PC-3 (cell line): ENCODE measurements at regions not wholly inside any gene's neighbourhood (a gene's known extent, or its start where the extent isn't known, plus 50 kb on each side); places are given as distances from the start of the nearest gene placed in this dataset.

Experiments used
- ATAC-seq: fragments of 200-7000 bp; cut with Tn5 transposase; 2 replicates; pipeline ENCODE4 v1.9.1; 2020; ENCODE audit warnings: mild to moderate bottlenecking, moderate library complexity
- BruUV-seq: library from RNA; stranded (reverse); fragments of 400-500 nt; replicated peaks from 2 replicates; lab custom pipeline; 2021; lab: Mats Ljungman, UMichigan
- CTCF ChIA-PET: fragments of 300-600 bp; sonication (Branson Sonifier 250); formaldehyde crosslinking; loops from one replicate; lab custom pipeline; 2022; ENCODE audit warnings: antibody characterized with exemption; lab: Charles Lee
- POLR2A ChIA-PET: fragments of 300-600 bp; sonication (Branson Sonifier 250); formaldehyde crosslinking; loops from one replicate; lab custom pipeline; 2022; ENCODE audit warnings: antibody characterized with exemption; ENCODE audit not compliant: unreplicated experiment; lab: Charles Lee
- DNase-seq: peaks from one replicate; pipeline ENCODE4 v3.0.0-alpha.2; 2015
- H2AFZ ChIP-seq: fragments of 300-600 bp; sonication (generic); 2 replicates; pipeline ENCODE4 v1.6.0; 2016; ENCODE audit warnings: antibody characterized with exemption, low read length
- H3F3A ChIP-seq: fragments of 300-600 bp; sonication (generic); one replicate; pipeline ENCODE4 v1.6.0; 2017; ENCODE audit warnings: antibody characterized with exemption, low read length, control low read depth, mild to moderate bottlenecking; ENCODE audit not compliant: unreplicated experiment
- H3K27ac ChIP-seq: fragments of 300-600 bp; sonication (generic); 2 replicates; pipeline ENCODE4 v1.5.1; 2016; ENCODE audit warnings: mild to moderate bottlenecking, low read length
- H3K27me3 ChIP-seq: fragments of 300-600 bp; sonication (generic); 2 replicates; pipeline ENCODE4 v1.6.1; 2016; ENCODE audit warnings: low read length, mixed read lengths
- H3K36me3 ChIP-seq: fragments of 300-600 bp; sonication (generic); 2 replicates; pipeline ENCODE4 v1.6.1; 2016; ENCODE audit warnings: low read depth, mixed run types, low read length, mixed read lengths
- H3K4me1 ChIP-seq: fragments of 300-600 bp; sonication (generic); 2 replicates; pipeline ENCODE4 v1.5.1; 2016; ENCODE audit warnings: low read length; ENCODE audit not compliant: insufficient read depth
- H3K4me2 ChIP-seq: fragments of 300-600 bp; sonication (generic); 2 replicates; pipeline ENCODE4 v1.6.0; 2016; ENCODE audit warnings: low read length
- H3K4me3 ChIP-seq: fragments of 300-600 bp; sonication (generic); 2 replicates; pipeline ENCODE4 v1.5.1; 2016; ENCODE audit warnings: mild to moderate bottlenecking, low read length, mixed read lengths
- H3K79me2 ChIP-seq: fragments of 300-600 bp; sonication (generic); 2 replicates; pipeline ENCODE4 v1.6.1; 2017; ENCODE audit warnings: low read length, mixed read lengths
- H3K9ac ChIP-seq: fragments of 300-600 bp; sonication (generic); 2 replicates; pipeline ENCODE4 v1.6.0; 2016; ENCODE audit warnings: mild to moderate bottlenecking, low read length
- H3K9me2 ChIP-seq: fragments of 300-600 bp; sonication (generic); replicated peaks from 2 replicates; pipeline ENCODE4 v1.6.1; 2016; ENCODE audit warnings: mixed run types, low read length, mixed read lengths
- H3K9me3 ChIP-seq: fragments of 300-600 bp; sonication (generic); 2 replicates; pipeline ENCODE4 v1.6.1; 2016; ENCODE audit warnings: low read length, mixed read lengths
- H4K20me1 ChIP-seq: fragments of 300-600 bp; sonication (generic); 2 replicates; pipeline ENCODE4 v1.6.1; 2016; ENCODE audit warnings: low read length, mixed read lengths
- EZH2 ChIP-seq: fragments of 300-600 bp; sonication (generic); IDR thresholded peaks from one replicate; pipeline ENCODE4 v1.6.1; 2017; ENCODE audit warnings: antibody characterized with exemption, mild to moderate bottlenecking, low read length; ENCODE audit not compliant: unreplicated experiment
- EZH2phosphoT487 ChIP-seq: fragments of 300-600 bp; sonication (generic); IDR thresholded peaks from 2 replicates; pipeline ENCODE4 v1.6.1; 2018; ENCODE audit warnings: mild to moderate bottlenecking, antibody characterized with exemption, low read length, borderline replicate concordance
- intact Hi-C: fragments of 100-400 bp; cut with micrococcal nuclease; formaldehyde crosslinking; loops from 2 replicates; pipeline ENCODE4 v1.9.0; 2023
- TF ChIP-seq, protein P1 (sequence below): fragments of 300-600 bp; sonication (generic); conservative IDR thresholded peaks from 2 replicates; pipeline ENCODE4 v1.5.1; 2017; ENCODE audit warnings: antibody characterized with exemption, low read depth, mild to moderate bottlenecking, low read length

DNA sequence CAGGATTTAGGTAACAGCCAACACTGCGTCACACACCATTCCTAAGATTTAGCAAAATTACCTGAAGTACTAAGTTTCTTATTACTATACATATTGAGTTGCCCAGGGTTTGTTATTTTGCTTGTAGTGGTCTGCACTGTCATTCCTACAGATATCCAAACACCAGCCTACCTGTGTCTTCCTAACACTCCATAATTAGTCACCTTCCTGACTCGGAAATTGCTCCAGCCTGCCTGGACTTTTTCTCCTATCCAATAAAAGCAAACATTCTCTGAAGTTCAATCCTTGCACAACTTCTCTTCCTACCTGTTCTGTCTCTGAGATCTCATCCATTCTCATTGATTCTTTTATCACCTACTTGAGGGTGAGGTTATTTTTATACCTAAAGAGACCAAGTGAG, 243.9 kb downstream of the NR2F1-AS1 start:
- no peak overlapping the region for H2AFZ ChIP-seq
- TF ChIP-seq, protein P1, sequence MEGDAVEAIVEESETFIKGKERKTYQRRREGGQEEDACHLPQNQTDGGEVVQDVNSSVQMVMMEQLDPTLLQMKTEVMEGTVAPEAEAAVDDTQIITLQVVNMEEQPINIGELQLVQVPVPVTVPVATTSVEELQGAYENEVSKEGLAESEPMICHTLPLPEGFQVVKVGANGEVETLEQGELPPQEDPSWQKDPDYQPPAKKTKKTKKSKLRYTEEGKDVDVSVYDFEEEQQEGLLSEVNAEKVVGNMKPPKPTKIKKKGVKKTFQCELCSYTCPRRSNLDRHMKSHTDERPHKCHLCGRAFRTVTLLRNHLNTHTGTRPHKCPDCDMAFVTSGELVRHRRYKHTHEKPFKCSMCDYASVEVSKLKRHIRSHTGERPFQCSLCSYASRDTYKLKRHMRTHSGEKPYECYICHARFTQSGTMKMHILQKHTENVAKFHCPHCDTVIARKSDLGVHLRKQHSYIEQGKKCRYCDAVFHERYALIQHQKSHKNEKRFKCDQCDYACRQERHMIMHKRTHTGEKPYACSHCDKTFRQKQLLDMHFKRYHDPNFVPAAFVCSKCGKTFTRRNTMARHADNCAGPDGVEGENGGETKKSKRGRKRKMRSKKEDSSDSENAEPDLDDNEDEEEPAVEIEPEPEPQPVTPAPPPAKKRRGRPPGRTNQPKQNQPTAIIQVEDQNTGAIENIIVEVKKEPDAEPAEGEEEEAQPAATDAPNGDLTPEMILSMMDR, result no peak
- TF ChIP-seq EZH2phosphoT487, result no peak
- TF ChIP-seq EZH2, result no peak
- H3K36me3 ChIP-seq, result no peaks in the 10 kb centered on the region
- no peaks in the 10 kb centered on the region for H3K9me3 ChIP-seq
- H4K20me1 ChIP-seq, result no peaks in the 10 kb centered on the region
- H3K9me2 ChIP-seq, result no peaks in the 10 kb centered on the region
- no peak overlapping the region for H3K4me2 ChIP-seq
- H3K79me2 ChIP-seq, result no peaks in the 10 kb centered on the region
- peak; percentile 44 for DNase-seq
- H3K9ac ChIP-seq, result no peak overlapping the region
- ATAC-seq, result no peak; the same call in 1 of the 2 replicates
- CTCF ChIA-PET, result no interaction called here
- no peaks in the 10 kb centered on the region for H3F3A ChIP-seq
- H3K27me3 ChIP-seq, result no peaks in the 10 kb centered on the region
- no peak overlapping the region for H3K4me3 ChIP-seq
- peaks cover 13% of the 10 kb centered on the region for H3K4me1 ChIP-seq
- intact Hi-C loops, result no loop called here
- H3K27ac ChIP-seq, result no peak overlapping the region
- POLR2A ChIA-PET, result no interaction called here
- BruUV-seq, result no TSS peak

DNA sequence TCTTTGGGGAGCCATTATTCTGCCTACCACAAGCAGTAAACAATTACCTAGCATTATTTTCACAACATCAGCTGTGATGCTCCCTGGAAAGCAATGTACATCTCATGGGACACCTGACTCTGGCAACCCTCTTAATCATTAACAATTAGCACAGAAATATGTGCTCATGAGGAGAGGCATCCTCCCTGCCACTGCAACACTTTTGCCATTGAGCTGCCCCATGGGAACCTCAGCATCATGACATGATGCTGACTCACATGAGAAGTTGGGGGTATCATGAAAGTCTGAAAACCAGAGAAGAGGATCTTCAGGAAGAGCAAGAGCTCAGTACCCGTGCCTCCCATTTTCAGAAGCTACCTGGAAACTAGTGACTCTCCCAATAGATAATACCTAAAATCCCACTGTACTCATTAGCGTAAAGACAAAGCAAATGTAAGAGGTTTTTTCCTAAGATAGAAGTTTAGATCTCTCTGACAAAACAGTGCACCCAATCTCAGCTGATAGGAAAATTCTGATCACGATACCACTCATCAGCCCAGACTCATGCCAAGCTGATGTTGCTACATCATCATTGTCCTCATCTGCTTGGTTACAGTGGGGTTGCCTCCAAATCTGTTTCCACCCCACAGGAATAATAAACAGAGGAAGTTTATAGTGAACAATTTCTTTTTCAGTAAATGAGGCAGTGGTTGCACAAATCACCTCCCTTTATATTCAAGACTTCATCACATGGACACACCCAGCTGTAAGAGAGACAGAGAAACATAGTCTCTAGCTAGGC, 244.5 kb downstream of the NR2F1-AS1 start:
- POLR2A ChIA-PET, result no interaction called here
- no peaks in the 10 kb centered on the region for H4K20me1 ChIP-seq
- H3K4me2 ChIP-seq, result no peak overlapping the region
- no peak for ATAC-seq
- H3K36me3 ChIP-seq, result no peaks in the 10 kb centered on the region
- no peaks in the 10 kb centered on the region for H3K9me3 ChIP-seq
- no peak overlapping the region for H2AFZ ChIP-seq
- H3K9me2 ChIP-seq, result no peaks in the 10 kb centered on the region
- no TSS peak for BruUV-seq
- DNase-seq, result no peak
- no peaks in the 10 kb centered on the region for H3K27me3 ChIP-seq
- no peak overlapping the region for H3K9ac ChIP-seq
- TF ChIP-seq, protein P1, result no peak
- TF ChIP-seq EZH2 (no peak), EZH2phosphoT487 (no peak)
- no peak overlapping the region for H3K4me3 ChIP-seq
- H3F3A ChIP-seq, result no peaks in the 10 kb centered on the region
- intact Hi-C loops, result no loop called here
- CTCF ChIA-PET, result no interaction called here
- peaks cover 13% of the 10 kb centered on the region for H3K4me1 ChIP-seq
- H3K79me2 ChIP-seq, result no peaks in the 10 kb centered on the region
- H3K27ac ChIP-seq, result no peak overlapping the region

DNA sequence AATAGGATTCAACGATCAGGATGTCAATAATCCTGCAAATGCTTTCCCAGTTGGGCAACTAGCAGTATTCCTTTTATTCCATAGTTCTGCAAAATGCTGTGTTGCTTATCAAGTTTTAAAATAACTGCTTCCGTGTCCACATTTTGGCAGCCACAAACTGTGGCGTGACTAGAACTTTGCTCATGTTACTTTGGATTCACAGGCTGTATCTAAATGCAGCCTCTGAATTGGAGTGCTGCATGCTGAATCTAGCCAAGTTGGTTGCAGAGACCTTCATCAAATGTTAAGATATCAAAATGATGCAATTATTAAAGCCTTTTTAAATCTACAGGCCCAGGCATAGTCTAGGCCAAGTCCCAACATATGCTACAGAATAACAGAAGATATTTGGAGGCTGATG, 249.2 kb downstream of the NR2F1-AS1 start:
- CTCF ChIA-PET, result no interaction called here
- no peaks in the 10 kb centered on the region for H3K36me3 ChIP-seq
- no peaks in the 10 kb centered on the region for H3K79me2 ChIP-seq
- H3F3A ChIP-seq, result no peaks in the 10 kb centered on the region
- no peaks in the 10 kb centered on the region for H3K27me3 ChIP-seq
- no peaks in the 10 kb centered on the region for H3K9me2 ChIP-seq
- no peak overlapping the region for H3K27ac ChIP-seq
- no peaks in the 10 kb centered on the region for H3K9me3 ChIP-seq
- H3K4me1 ChIP-seq, result peaks cover 26% of the 10 kb centered on the region
- H3K4me2 ChIP-seq, result no peak overlapping the region
- intact Hi-C loops, result no loop called here
- POLR2A ChIA-PET, result no interaction called here
- BruUV-seq, result no TSS peak
- no peak for DNase-seq
- no peak for TF ChIP-seq EZH2
- no peaks in the 10 kb centered on the region for H4K20me1 ChIP-seq
- H2AFZ ChIP-seq, result no peak overlapping the region
- no peak overlapping the region for H3K9ac ChIP-seq
- H3K4me3 ChIP-seq, result no peak overlapping the region
- no peak for ATAC-seq
